GM18868 (cell line): ENCODE measurements at regions not wholly inside any gene's neighbourhood (a gene's known extent, or its start where the extent isn't known, plus 50 kb on each side); places are given as distances from the start of the nearest gene placed in this dataset.

Experiments
- ATAC-seq: cut with Tn5 transposase; IDR thresholded peaks from one replicate; pipeline ENCODE4 v1.9.1; 2021; ENCODE audit warnings: mild to moderate bottlenecking, moderate library complexity; ENCODE audit not compliant: unreplicated experiment

DNA sequence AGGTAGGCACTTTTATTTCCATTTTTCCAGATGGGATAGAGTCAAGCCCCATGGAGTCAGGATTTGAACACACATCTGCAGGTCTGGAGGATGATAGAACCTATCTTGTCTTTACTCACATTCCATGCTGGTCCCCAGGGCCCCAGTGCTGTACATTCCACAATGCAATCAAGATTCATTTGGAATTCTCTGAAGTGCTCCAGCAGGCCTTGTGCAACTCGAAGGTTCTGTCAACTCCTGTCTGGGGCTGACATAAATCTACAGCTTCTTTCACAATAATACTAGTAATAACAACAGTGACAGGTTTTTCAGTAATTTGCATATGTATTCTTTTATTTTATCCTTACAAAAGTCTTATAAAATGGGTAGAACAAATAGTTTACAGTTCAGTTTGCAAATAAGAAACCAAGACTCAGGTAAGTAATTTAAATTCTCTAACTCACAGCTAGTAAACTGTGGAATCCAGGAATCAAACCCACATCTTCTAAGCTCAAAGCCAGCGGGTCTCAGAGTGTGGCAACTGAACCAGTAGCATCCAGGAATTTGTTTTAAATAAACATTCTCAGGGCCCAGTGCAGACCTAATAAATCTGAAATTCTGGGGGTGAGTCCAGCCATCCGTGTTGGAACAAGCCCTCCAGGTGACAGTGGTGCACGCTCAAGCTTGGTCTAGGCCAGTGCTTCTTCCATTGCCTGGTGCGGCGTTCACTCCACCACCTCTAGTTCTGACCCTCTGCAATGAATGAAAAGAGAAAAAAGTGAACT is 137.0 kb upstream of the TNFAIP3 start:
- ATAC-seq, result no peak

DNA sequence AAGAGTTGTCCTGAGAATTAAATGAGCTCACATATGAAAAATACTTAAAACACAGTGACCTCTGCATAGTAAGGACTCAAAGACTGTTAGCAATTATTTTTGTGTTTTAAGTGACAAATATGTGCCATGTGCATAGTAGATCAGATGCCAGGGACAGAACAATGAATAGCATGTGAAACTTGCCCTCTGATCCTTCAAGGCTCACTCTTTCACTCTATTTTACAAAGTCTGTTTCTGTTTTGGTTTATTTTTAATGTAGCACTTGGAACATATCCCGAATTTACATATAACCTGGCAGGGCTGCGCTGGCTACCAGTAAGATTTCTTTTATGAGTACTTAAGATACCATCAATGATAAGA is 135.5 kb upstream of the TNFAIP3 start:
- no peak for ATAC-seq

DNA sequence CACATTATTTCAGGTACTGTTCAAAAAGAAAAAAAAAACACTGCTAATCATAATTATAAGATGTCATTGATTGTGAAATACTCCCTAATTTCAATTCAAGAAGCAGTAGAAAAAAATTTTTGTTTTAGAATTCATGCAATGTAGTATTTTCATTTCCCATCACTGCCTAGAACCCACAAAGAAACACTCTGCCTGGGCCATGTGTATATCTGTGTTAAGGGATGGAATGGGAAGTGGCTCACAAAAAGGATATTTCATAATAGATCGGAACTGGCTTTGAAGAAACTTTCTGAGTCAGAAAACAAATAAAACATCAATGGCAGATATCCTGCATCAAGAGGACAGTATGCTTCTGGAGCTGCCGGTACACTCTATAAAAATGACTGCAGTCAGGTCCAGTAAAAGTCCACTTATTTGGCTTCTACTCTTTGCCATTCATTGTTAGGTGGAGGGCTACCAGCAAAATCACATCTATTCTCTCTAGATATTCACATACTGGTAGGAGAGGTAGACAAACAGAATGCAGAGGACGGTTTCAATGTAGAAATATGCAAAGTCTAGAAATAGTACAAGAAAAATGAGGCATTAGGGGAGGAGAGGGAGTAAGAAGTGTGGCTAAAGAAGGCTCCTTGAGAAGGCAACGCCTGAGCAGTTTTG is 135.0 kb upstream of the TNFAIP3 start:
- no peak for ATAC-seq

DNA sequence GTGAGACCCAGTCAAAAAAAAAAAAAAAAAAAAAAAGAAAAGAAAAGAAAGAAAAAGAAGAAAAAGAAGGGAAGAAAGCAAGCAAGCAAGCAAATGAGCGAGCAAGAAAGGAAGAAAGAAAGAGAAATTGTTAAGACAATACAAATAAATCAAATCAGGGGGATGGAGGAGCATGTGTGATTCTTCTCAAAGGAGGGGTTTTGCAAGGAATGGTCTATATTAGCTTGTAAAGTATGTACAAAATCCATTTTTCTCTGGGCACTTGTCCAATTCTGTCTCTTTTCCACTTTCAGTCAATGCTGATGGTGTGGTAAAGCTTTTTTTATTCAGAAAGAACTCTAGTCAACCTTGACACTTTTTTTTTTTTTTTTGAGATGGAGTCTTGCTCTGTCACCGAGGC is 133.7 kb upstream of the TNFAIP3 start:
- ATAC-seq, result no peak

DNA sequence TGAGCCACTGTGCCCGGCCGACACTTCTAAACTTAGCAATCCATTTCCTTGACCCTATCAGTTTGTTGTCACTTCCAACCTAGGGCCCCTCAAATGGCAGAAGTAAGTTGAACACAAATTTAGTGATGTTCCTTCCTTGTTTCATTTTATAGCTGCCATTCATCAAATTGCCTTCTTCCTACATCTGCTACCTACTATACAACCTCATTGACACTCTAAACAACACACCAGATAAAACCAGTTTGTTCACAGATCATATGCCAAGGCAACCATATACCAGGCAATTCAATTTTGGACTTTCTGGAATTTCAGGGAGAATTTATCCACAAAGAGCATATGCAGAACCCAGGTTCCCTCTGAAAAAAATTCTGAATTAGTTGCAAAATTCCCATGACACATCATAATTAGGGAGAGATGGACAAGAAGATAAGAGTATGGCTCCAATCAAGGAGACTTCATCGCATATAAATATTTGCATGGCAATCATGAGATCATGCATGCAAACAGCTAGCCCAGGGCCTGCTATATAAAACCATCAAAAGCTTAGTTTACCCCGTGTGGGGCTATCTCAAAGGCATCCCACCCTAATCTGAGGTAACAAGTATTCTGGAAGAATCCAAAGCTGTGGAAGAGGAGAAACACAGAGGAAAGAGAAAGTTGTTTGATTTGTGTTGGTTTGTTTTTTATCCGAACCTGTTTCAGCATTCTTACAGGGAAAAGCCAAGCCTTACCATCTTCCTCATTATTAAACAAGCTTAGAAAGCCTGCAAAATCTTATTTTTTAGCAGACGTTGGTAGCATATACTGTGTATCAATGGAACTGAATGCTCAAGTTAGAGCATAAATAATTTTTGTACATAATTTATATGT is 132.8 kb upstream of the TNFAIP3 start:
- ATAC-seq, result no peak

DNA sequence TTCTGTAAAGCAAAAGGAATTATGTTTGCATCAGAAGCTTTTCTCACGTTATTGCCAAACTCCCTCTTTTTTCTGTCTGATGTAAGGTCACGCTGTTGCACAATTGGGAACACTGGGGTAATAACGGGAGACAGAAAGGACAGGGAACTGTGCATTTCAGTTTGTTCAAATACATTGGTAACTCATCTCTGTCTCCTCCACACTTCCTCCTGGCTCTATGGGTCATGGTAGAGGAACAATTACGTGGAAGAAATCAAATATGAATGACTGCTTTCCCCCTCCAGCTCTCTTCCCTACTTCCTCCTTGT is 132.2 kb upstream of the TNFAIP3 start:
- ATAC-seq, result no peak

DNA sequence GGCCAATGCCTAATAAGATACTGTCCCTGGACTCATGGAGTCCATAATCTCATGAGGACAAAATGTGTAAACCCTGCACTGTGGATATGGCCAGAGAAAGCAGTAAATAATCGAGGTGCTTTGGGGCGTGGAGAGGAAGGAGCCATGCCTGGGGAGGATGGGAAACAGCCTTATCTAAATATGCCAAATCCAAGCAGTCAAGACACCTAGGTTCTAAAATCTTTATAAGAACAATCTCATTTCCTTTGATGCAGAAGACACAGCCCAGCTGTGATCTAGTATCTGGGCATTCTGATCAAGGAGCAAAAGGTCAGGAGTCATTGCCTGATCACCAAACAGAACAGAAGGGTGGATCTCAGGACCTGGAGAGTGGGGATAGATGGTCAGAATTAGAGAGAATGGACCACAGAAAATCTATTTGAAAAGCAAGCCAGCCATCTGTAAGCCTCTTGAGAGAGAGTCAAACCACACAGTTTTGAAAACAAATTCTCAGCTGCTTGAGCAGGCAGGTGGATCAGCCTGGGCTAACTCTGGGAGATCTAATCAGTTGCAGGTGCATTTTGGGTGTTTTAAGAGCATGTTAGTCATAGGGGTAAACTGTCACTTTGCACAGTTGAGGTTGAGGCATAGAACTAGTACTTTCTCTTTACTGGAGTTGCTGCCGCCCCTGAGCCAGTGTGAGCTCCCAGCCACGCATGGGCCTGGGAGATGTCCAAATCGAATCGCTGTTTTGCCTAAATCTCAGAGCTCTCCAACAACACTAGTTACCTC is 130.8 kb upstream of the TNFAIP3 start:
- ATAC-seq, result peak; percentile 91

DNA sequence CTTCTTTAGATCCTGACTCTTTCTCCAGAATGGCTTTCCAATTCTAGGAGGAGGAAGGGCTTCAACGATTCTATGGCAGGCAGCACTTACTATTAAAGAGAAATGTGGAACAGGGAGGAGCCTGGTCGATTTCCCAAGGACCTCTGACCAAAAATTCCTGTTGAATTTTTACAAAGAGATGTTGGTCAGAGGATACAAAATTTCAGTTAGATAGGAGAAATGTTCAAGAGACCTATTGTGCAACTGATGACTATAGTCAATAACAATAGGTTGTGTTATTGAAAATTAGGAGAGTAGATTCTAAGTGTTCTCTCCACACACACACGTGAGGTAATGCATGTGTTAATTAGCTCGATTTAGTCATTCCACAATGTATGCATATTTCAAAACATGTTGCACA is 130.1 kb upstream of the TNFAIP3 start:
- ATAC-seq, result no peak

DNA sequence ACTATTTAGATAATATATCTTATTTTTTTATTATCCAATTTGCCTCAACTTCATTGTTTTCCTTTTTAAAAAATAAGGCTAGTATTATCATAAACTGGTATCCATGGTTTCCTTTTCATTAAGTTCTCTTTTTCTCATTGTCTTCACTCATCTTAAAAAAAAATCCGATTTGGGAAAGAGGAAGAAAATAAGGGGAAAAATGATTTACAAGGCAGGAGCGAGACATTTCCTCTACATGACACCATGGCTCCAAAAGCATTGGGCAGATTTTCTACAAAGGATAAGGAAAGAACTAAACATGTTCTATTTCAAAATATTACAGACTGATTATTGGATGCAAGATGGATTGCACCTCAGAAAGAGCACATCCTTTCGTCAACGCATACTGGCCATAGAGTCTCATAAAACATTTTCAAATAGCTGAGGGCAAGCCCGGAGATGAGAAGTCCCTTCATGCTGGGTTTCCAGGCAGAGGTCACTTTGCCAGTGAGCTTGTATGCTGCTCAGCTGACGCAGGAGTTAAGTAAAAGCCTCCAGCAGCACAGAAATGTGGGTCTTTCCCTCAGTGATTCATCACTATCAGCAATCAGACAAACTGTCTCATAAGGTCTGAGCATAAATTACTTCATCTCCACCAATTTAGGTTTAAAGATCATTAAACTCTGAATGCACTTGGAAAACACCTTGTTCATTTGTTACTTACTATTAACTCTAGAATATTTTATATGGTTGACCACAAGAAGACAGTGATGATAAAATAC is 129.0 kb upstream of the TNFAIP3 start:
- no peak for ATAC-seq

DNA sequence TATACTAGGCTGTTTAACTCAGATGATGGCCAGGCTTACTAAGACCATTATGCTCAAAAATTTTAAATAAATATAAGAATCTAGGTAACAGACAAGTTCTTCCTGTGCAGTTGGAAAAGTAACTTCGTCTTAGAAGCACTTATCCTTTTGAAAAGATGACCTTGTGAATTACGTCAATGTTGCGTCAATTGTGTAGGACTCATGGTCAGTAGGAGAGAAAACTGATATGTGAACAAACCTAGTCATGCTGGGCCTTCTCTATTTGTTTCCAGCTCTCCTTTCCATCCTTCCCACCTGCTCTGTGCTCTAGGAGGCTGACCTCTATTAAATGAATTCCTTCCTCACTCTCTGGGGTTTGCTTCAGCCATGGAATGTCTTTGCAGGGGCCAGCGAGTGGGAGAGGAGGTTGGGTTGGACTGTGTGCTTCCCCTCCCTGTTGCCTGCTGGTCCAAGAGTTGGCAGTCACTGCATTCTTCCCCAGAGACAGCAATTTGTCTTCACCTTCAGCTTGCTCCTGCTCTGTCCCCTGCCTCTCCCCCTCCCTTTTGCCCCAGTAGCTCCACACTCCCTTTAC is 128.0 kb upstream of the TNFAIP3 start:
- ATAC-seq, result no peak

DNA sequence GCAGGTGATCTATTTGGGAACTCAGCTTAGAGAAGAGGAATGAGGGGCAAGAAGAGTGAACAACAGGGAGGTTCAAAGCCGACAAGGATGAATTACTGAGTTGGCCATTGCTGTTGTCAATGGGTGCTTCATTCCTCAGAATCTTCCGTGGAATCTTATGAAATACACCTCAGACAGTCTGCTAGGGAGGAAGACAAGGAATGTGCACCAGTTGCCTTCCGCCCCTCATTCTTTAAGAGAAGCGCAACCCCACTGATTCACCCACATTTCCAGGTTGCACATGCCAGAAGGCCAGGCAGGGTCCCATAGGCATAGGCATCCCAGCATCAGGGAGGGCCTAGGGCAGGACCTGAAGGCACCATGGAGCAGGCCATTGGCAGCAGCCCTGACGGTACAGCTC is 127.5 kb upstream of the TNFAIP3 start:
- ATAC-seq, result no peak

DNA sequence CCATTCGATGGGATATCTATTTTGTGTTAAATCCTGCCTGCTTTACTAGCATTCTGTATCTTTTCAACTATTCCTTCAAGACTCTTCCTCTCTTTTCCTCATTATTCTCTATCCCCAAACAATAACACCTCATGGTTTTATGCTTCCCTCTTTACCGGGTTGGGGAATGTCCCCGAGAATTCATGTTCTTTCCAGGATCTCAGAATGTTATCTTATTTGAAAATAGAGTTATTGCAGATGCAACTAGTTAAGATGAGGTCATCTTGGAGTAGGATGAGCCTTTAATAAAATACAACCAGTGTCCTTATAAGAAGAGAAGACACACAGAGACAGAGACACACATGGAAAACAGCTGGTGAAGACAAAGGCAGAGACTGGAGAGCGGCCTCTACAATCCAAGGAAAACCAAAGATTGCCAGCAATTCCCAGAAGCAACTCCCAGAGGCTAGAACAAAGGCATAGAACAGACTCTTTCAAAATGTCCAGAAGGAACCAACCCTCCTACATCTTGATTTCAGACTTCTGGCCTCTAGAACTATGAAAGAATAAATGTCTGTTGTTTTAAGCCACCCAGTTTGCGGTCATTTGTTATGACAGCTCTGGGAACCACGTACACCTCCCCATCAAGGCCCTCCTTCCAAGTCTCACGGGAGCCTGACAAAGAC is 126.8 kb upstream of the TNFAIP3 start:
- ATAC-seq, result no peak

DNA sequence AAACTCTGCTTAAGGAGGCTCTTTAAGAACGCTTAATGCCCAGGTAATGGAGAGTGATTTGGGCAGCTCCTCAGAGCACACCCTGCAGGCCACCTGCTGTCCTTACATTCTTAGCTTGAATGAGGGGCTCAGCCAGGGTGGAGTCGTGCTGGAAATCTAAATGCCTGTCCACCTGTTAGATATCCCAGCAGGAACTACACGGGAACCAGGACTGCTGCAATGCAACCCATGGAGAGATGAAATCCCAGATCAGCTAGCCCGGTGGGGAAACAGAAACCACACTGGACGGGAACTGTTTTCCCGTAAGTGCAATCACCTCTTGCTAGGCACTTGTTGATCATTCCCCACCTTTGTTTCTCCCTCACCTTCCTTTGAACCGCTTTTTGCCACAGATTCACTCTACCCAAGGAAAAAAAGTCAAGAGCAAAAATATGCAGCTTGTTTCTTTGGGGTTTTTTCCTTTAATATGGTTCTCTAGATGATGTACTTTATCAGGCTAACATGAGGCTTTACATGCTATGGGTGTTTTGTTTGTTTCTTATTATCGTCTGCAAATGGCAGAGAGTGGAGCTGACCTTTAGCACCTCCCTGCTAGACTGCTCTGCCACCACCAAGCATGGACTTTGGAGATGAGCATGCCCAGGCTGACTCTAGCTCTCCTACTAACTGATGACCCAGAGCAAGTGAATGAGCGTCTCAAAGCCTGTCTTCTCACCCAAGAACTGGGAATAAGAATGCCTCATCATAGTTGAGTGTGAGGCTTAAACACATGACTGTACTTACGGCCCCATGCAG is 125.9 kb upstream of the TNFAIP3 start:
- ATAC-seq, result no peak

DNA sequence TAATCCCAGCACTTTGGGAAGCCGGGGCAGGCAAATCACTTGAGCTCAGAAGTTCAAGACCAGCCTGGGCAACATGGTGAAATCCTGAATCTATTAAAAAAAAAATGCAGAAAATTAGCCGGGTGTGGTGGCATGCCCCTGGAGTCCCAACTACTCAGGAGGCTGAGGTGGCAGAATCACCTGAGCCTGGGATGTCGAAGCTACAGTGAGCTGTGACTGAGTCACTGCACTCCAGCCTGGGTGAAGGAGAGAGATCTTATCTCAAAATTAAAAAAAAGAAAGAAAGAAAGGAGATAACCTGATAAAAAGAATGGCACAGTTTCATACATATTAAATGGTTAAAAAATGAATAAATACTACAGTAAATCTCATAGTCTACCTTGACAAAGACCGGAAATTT is 123.6 kb upstream of the TNFAIP3 start:
- no peak for ATAC-seq

DNA sequence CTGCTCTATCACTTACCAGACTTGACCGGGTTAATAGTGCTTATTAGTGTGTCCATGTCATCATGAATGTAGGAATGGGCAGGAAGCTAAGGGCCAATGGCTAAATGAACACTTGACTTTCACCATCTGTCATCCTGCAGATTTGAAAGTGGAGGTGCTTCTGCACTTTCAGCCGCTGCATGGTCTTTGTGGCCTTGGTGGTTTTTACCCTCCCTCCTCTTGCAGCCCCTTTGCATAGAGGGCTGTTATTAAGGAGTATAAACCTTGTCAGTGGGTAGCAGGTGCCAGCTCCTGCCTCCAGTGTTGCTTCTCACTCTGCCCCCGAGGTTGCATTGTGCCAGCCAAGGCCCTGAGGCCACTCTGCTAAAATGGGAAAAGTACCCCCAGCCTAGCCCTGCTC is 122.2 kb upstream of the TNFAIP3 start:
- ATAC-seq, result peak; percentile 65

DNA sequence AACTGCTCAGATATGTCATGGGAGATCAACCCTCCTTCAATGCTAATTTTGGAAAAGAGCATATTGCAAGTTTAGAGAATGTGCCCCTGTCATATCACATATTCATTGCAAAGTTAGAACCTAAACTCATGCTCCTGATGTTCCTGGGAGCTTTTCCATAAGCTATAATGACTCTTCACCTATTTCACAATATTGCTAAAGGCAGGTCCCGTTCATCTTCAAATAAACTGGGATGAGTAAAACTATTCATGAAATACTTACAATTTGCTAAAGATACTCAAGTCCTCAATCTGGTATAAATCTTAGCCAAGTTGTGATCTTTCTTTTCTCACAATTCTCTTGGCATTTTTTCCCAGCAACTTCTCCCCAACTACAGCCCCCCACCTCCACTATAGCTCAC is 121.7 kb upstream of the TNFAIP3 start:
- ATAC-seq, result no peak

DNA sequence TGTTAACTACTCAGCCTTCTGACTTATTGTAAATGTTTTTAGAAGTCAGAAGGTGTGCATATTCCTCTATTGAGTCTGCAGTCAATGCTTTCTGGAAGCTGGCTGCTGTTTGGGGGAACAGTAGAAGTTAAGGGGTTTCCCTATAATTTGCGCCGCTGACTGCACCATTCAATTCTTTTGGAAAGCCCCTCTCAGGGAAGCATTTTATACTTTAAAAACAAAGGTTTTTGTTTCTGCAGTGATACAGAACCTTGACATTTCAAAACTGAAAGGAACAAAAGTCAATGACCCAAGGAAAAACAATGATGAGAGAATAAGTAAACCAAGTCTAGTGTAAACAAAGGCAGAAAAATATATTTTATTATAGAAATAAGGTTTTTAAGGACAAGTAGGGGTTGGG is 120.8 kb upstream of the TNFAIP3 start:
- peak; percentile 66 for ATAC-seq

DNA sequence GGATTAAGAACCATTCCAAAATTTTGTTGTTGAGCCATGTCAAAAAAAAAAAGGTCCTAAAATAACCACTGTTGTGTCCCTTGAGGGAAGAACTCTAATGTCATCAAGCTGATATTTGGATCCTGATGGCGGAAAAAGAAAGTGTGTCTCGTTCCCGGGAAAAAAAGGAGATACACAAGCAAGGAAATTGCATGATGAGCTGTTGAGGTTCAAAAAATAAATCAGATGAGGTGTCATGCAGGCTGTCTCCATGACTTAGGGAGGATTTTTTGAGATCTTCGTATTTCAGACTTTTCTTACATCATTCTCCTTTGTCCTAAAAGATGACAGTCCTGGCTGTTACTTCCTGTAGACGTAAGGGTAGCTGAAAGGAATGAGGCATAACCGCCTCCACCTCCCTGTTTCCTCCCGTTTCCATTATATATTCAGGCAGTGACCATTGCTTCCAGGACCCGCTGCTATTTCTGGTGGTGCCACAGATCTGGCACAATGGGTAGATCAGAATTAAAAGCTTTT is 117.3 kb upstream of the TNFAIP3 start:
- no peak for ATAC-seq

DNA sequence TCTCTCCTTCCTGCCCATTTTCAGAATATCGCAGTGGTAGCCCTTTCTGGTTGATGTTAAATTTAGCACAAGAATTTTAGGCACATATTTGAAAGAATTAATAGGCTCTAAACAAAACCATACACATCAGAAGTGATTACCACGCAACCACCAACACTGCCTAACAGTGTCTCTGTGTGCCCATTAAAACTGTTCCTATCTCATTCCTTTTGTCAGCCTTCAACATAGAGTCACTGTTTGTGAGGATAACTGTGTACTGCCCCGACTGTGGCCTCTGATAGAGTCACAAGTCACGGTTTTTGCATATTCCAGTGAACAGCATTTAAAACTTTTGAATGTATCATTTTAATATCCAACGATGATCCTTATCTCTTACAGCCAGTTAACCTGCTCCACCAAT is 116.8 kb upstream of the TNFAIP3 start:
- ATAC-seq, result no peak
